ENCODE measurements at regions not wholly inside any gene's neighbourhood (a gene's known extent, or its start where the extent isn't known, plus 50 kb on each side); places are given as distances from the start of the nearest gene placed in this dataset.
"Not testable (repeated sequence)": the region's sequence is repeated elsewhere in the genome, so short reads cannot be mapped to it uniquely, and the experiment has no call there.

DNA sequence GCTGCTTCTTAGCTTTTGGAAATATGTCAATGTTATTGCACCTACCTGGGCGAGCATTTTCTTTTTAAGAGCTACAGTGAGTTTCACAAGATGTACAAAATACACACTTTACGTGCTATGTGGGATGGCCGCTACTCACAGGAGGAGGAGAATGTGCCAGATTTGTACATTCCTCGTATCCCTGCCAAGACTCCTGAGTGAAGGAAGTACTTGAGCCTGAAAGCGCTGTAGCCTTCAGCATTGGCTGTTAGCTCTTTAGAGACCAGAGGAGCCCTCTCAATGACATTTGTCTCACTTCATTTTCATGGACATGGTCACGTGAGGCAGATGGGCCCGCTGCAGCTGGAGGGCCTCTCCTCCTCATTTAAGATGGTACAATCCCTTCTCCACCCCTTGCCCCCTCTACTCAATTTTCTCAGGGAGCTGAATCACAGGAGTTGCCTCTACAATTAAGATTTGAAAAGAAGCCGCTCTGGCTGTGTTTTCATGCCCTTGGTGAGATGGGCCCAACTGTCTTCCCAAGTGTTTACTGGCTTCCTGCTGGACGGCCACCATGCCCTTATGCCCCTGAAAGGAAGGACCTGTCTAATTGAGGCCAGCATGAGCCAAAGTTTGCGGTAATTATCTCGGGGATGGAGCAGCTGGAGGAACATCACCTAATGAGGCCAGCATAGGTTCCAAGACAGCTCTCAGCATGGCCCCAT lies 442.6 kb downstream of the PRDM2 start:
- no peak for DNase-seq

DNA sequence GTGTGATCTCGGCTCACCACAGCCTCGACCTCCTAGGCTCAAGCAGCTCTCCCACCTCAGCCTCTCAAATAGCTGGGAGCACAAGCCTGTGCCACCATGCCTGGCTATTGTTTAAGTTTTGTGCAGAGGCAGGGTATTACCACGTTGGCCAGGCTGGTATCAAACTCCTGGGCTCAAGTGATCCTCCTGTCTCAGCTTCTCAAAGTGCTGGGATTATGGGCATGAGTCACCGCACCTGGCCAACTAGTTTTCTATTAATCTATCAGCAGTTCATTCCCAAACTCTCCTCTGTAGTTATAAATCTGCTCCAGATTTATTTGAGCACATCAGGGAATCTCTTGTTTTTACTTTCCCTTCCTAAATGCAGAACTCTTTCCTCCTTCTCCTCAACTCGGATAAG lies 443.8 kb downstream of the PRDM2 start:
- no peak for DNase-seq

DNA sequence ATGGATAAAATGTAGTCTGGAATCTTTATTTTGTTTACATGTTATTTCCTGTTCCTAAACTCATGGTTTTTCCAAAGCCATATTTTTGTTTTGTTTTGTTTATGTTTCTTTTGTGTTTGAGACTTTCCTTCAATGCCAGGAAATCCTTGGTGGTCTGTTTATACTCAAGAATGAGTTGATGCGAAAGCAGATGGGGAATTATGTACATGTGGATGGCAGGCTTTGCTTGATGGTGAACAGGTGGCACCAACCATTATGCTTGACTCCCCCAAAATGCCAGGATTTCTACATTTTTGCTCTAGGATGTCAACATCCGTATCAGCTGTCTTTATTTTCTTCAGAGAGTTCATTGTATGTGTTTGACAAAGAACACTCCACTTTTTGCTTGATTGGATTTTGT lies 448.5 kb downstream of the PRDM2 start:
- DNase-seq: no peak

DNA sequence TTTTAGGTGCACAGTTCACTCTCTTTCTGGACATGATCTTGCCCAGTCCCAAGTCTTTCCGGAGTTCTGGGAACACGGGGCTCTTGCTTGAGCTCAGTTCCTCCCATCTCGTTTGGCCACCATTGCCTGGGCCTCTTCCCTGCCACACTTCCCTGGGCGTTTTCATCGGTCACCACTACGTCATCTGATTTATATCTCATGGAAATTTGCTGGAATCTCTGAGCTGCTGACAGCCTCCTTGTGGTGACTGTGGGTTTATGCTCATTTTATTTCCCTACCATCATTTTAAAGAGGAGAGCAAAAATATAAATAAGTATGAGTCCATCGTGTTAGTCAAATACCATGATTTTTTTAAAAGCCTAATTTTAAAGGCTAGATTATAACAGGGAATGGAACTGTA lies 449.1 kb upstream of the KAZN start:
- DNase-seq: no peak

DNA sequence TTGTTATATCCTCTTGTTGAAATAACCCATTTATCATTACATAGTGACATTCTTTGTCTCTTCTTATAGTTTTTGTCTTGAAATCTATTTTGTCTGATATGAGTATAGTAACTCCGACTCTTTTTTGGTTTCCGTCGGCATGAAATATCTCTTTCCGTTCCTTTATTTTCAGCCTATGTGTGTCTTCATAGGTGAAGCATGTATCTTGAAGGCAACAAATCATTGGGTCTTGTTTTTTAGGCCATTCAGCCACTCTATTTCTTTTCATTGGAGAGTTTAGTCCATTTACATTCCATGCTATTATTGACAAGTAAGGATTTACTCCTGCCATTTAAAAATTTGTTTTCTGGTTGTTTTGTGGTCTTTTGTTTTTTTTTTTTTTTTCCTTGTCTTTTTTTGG lies 441.9 kb upstream of the KAZN start:
- DNase-seq: no peak

DNA sequence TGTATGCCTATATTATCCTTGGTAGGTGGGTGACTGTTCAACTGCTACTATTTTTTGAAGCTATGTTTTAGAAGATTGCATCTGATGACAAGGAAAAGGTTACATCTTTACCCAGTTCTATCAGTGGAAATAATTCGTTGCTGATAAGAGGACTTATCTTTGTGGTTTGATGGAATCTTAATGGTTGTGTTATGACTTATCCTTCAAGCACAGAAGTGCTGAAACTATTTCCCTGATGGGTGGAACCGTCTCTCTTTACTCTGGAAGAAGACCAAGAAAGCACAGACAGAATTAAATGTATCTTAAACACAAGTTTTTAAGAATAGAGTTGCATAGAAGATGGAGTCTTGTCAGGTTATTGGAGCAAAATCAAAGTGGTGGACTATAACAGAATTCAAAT lies 437.7 kb upstream of the KAZN start:
- no peak for DNase-seq

DNA sequence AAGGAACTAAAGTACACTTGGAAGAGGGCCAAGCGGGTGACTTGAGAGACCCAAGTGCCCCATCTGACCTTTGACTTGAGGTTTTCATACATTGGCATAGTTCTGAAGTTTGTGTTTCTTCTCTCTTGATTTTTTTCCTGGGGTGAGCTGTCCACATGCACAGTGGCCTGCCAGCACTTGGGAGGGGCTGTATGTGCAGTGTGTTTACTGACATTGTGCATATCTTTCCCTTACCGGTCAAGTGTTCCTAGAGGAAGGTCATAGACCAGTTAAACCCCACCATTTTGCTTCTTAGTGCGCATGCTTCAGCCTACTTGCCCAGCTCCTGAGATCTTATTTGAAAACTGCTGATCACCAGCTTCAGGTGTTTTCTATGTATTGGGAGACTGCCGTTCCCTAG lies 435.2 kb upstream of the KAZN start:
- no peak for DNase-seq

DNA sequence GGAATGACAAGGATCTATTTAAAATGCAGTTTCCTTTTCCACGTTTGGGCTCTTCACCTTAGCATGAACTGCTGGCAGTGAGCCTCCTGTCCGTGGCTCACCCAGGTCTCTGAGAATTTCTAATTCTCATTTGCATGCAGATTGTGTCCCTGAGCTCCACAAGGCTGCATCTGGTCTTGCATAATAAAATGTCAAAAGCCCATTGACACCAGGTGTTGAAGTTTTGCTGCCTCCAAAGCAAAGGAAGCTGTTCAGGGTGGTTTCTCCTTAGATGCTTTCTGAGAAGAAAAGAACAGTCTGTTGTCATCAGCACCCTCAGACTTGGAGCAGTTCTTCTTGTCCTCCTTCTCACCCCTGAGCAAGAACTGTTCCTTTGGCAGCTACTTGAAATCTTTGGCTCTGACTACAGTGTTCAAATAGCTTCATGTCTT lies 433.1 kb upstream of the KAZN start:
- no peak for DNase-seq

DNA sequence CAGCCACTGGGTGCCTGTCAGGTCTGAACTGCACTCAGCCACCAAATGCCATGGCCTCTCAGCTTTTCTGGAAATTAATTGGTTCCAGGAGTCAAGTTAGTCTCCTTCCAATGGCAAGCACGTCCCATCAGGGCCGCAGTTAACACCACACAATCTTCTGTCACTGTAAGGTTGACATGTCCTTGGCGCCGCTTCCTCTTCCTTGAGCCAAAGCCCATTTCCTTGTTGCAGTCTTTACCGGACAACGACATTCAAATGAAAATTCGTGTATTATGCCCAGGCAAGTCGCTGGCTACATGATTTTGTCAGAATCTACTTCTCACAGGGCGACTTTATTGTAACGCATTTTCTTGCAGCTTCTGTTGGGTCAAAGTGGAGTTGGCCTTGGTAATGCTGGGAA lies 430.6 kb upstream of the KAZN start:
- no peak for DNase-seq

DNA sequence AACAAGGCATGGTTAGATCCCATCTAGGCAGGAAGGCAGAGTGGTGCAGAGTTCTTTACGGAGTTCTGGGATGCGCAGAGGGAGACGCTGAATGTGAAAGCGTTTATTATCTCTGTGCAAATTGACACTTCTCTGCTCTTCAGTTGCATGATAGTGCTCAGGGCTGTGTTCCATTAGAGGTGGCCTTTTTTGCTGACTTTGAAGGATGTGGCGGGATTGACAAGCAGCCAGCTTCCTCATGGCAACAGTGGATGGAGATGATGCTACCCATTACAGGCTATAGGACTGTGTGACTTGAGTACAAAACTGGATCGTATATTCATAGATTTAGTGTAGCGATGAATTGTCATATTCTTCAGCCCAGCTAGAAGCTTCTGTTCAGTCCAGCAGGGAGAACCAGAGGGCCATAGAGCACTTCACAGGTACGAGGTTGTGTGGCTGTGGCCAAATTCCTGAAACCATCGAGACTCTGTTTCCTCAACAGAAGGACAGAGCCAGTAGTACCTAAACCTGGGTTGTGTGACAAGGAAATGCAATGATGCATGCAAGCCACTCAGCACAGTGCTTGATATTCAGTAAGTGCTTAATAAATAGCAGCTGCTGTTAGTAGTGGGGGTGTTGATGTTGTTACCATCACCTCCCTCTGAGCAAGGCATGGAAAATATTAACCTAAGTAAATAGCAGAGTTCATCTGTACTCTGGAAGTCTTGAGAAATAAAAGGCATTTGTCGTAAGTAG lies 430.0 kb upstream of the KAZN start:
- no peak for DNase-seq

DNA sequence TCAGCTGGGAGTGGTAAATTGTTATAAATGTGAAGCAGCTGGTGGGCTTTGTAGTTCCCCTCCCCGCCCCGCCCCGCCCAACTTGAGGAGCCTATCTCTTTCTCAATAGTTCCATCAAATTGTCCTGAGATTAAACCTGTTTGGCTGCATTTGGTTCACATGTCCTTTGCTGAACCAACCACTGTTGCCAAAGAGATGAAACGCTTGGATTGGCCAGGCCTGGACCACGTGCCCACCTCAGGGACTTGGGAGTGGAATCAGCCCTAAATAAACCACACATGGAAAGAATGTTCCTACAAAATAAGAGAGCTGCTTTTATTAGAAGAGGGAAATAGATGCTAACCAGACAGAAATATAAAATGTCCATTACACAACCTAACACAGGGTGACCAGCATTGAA lies 424.9 kb upstream of the KAZN start:
- no peak for DNase-seq

DNA sequence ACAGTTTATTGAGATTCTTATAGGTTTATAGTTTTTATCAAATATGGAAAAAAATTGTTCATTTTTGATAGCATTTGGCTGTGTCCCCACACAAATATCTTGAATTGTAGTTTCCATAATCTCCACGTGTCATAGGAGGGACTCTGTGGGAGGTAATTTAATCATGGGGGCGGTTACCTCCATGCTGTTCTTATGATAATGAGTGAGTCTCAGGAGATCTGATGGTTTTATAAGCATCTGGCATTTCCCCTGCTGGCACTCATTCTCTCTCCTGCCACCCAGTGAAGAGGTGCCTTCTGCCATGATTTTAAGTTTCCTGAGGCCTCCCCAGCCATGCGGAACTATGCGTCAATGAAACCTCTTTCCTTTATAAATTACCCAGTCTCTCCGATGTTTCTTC lies 420.6 kb upstream of the KAZN start:
- not testable (repeated sequence) for DNase-seq

DNA sequence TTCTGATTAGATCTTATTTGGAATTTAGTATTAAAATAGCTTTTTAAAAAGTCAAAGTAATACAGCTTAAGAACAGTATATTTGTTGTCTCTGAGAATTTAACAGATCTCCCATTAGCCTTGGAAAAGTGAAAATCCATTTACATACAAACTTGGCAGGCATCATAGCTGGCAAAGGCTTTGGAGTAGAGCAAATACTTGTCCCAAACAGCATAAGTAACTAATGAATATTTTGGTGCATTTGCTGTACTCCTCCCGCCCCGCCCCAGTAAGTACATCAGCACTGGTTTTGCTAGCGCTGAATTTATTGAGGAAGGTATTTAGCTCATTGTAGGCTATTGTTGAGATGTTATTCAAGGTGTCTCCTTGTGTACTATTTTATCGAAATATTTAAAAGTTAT lies 417.7 kb upstream of the KAZN start:
- DNase-seq: no peak

DNA sequence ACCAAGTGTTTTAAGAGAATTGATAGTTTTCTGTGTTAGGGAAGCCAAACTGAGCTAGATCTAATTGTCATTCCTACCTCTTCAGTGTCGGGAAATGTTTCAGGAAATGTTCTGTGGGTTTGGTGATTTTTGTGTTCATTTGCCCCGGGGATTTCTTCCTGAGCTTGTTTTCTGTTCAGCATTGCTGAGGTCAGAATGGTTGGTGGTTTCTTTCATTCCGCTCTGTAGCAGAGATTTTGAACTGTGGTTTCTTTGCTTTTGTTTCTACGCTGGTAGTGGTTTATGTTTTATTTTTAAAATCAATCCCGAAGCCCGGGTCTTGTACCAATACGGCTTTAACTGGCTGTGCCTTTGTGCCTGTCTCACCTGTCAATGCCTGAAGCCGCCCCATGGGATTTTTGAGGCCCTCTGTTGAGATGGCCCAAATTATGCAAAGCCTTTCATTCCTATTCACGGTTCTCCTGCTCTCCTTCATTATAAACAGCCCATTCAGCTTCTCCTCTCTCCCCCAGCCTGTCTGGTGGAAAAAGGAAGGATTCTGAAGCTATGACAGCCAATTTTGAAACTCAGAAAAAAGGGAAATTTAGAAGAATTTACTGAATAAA lies 417.2 kb upstream of the KAZN start:
- DNase-seq: no peak

DNA sequence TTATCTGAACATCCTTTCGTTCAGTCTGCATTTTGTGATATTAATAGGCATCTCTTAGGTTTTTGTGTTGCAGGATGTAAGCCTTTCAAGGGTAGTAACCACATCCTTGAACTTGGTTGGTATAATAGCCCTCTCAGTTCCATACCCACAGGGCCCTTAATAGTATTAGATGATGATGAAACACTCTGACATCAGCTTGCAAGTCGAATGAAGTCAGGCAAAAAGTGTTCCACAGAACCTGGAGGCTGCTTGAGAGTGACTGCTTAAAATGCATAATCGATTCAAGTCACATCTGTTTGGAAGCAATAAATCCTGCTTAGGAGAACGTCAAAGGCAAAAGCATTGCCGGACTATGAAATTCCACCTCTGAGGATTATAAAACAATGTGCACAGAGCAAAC lies 415.6 kb upstream of the KAZN start:
- DNase-seq: no peak

DNA sequence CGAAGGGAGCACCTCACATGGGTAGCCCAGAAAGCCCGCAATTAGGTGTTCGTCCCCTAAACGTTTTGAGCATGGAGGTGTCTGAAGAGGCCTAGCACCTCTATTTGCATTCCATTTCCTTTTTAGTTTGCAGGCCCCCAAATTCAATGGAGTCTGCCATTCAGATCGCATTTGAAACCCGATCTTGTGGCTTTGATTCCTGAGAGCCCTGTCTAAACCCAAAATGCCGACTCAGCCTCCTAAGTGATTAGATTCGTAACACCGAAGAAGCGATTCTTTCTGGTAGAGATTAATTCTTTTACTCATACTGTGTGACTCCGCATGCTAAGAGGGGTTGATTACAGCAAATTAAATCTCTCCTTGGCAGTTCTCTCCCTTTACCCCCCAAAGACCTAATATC lies 415.2 kb upstream of the KAZN start:
- no peak for DNase-seq

DNA sequence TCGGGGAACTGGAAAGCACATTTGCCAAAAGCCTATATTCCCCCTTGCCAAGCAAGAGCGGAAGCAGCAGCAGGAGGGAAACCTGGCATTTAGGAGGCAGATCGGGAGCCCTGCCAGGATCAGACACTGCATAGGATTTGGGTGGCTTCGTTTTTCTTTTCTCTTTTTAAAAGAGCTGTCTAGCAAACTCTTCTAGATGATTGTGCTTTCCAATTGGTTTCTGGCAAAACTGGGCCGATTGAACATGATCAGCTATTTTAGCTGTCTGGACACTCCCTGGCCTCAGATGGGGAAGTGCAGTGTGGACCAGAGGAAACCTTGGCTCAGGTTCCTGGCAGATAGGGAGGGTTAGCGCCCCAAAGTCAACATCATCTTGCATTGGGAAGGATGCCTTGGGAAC lies 414.0 kb upstream of the KAZN start:
- DNase-seq: no peak

DNA sequence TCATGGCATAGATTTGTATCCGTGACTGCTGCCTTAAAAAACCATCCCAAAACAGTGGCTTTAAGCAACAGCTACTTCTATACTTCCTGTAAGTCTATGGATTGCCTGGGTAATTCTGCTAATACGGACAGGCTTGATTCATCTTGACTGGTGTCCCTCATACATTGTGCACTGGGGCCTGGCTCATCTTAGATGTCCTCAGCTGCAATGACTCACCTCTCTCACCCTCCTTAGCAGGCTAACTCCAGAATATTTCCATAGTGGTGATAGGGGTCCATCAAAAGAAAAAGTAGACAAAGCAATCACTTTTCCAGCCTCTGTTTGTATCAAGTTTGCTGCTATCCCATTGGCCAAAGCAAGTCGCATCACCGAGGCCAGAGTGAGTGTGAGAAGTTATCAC lies 409.1 kb upstream of the KAZN start:
- no peak for DNase-seq

DNA sequence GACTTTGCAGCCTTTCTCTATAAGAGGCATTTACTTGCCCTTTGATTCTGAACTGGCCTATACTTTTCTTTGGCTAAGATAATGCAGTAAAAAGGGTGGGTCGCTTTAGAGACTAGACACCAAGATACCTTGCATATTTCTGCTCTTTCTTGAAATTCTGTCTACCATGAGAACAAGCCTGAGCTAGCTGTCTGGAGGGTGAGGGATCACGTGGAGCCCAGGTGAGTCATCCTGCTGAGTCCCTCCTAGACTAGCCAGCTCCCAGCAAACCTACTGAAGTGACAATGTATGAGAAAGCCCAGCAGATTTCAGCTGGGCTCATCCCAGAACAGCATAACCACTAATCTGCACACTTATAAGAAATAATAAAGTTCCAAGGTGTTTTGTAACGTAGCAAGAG lies 408.0 kb upstream of the KAZN start:
- no peak for DNase-seq

DNA sequence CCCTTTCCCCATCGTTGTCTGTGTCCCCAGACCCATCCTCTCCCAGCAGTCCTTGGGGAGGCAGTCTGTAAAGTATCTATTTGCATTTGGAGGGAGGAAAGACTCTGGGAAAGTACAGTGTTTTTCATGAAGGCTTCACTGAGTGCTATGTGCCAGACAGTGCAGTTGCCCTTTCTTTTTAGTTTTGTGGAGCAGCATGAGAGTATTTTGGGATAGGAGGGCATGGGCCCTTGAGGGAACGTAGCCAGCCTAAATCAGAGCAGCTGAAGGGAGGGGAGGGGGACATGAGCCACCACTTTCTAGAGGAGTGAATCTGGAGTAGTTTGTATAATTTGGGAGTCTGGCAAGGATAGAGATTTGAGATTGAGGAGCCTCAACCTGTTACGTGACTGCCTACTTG lies 404.0 kb upstream of the KAZN start:
- no peak for DNase-seq

DNA sequence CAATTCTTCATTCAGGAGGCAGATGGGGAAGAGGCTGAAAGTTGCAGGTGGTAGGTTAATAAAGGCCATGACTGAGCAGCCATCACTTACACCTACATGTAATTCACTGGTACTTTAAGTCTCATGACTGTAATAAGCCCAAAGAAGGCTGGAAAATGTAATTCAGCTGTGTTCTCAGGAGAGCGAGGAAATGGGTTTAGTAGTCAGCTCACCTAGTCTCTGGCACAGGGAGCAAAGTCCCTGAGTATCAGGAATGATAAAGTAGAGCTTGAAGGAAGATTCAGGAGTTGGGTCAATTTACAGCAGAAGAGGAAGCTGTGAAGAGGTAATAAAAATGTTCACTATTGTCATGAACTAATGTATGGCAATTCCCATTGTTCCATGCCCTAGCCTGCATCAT lies 393.4 kb upstream of the KAZN start:
- DNase-seq: no peak

DNA sequence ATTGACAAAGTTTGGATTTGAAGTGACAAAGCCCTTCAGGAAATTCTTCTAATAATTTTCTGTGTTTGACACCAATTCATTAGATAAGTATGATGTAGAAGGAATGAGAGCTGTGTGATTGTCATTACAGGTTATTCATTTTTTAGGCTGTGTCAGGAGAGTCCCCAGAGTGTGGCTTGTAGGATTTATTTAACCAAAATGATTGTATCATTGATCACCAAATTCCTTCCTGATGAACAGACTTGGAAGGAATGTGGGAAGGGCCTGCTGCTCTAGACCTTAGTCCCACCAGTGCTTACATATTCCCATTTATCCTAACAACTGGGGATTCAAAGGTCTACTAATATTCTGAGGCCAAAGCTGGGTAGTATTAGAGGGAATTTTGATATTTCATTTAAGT lies 383.3 kb upstream of the KAZN start:
- no peak for DNase-seq

DNA sequence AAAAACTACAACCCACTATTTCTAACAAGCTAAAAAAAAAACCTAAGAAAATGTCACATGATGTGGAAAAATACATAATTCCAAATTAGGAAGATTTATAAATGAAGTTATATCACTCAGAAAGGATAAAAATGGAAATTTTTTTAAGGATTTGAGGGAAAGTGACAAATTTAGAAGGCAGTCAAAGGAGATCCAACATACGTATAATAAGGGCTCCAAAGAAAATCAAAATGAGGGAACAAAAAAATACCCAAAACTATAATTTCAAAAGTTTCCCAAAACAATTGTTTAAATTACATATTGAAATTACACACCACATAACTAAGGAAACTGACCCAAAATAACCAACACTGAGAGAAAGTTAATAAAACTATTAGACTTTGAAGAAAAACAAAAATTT lies 381.1 kb upstream of the KAZN start:
- no peak for DNase-seq

DNA sequence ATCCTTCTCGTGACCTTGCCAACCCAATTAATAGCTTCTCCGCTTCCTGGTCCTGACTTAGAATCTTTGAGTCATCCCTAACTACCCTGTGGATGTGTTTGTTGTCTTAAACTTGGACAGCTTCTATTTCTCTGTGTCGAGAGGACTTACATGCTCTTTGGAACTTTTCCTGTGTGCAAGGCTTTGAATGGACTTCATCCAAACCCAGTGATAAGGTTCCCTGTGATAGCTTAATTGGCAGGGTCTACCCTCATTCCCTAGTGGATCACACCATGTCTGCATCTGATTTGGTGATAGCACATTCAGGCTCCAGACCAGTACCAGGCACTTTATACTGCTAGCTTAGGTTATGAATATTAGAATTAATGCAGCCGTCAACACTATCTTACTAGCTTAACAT lies 378.2 kb upstream of the KAZN start:
- no peak for DNase-seq

DNA sequence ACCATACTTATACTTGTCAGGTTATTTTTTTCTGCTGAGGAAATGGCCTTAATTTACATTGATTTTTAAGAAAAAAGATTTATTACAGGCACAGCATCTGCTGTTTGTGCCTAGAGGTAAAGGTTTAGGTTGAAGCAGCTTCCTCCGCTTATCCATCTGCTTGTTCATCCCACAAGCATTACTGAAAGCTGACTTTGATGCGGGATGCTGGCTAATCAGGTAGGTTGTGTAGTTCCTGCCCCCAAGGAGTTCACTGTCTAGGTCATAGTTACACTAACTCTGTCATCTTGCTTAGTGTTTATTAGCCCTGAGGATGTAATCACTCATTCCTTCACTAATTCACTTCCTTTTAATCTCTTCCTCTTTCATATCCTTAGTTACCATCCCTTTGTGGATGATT lies 377.7 kb upstream of the KAZN start:
- no peak for DNase-seq
